Nucleus accumbens (tissue), 56 donors: ENCODE measurements at regions not wholly inside any gene's neighbourhood (a gene's known extent, or its start where the extent isn't known, plus 50 kb on each side); places are given as distances from the start of the nearest gene placed in this dataset.
A peak's percentile ranks its signal among the peaks of the same experiment; 100 is the strongest.
"Not testable (repeated sequence)": the region's sequence is repeated elsewhere in the genome, so short reads cannot be mapped to it uniquely, and the experiment has no call there.

ENCODE experiments used
- DNase-seq, 56 donors: peaks; one replicate each; lab custom pipeline; 2025; lab: John Stamatoyannopoulos, UW

- no peak for DNase-seq
Measured at GRCh38 chr14:58725871-58726270, 88.1 kb downstream of the DACT1 start.

- DNase-seq: no peak
Measured at GRCh38 chr14:58730792-58731464, 93.2 kb downstream of the DACT1 start.

- no peak for DNase-seq
Measured at GRCh38 chr14:58731465-58732293, 93.9 kb downstream of the DACT1 start.

- no peak for DNase-seq
Measured at GRCh38 chr14:58732387-58732786, 94.6 kb downstream of the DACT1 start.

GRCh38 chr14:58733451-58734208, 95.9 kb downstream of the DACT1 start:
- DNase-seq: no peak

- no peak for DNase-seq
Measured at GRCh38 chr14:58735596-58735995, 97.8 kb downstream of the DACT1 start.

GRCh38 chr14:58736606-58737005, 98.8 kb downstream of the DACT1 start:
- no peak for DNase-seq

GRCh38 chr14:58737511-58737910, 99.7 kb downstream of the DACT1 start:
- DNase-seq: no peak

GRCh38 chr14:58738189-58738836, 100.6 kb downstream of the DACT1 start:
- DNase-seq: no peak

- no peak for DNase-seq
Measured at GRCh38 chr14:58738876-58739275, 101.1 kb downstream of the DACT1 start.

GRCh38 chr14:58739674-58740073, 101.9 kb downstream of the DACT1 start:
- no peak for DNase-seq

GRCh38 chr14:58740379-58740935, 102.7 kb downstream of the DACT1 start:
- peak in 38 of 56 donors; percentile 4 to 68 (median 22) for DNase-seq

- no peak for DNase-seq
Measured at GRCh38 chr14:58744801-58745394, 107.1 kb downstream of the DACT1 start.

- DNase-seq: no peak
Measured at GRCh38 chr14:58746261-58746660, 108.5 kb downstream of the DACT1 start.

GRCh38 chr14:58746701-58747100, 108.9 kb downstream of the DACT1 start:
- DNase-seq: no peak

GRCh38 chr14:58747181-58747580, 109.4 kb downstream of the DACT1 start:
- DNase-seq: no peak

- not testable (repeated sequence) for DNase-seq
Measured at GRCh38 chr14:58748251-58748650, 110.5 kb downstream of the DACT1 start.

- DNase-seq: no peak
Measured at GRCh38 chr14:58749066-58749669, 111.4 kb downstream of the DACT1 start.
